ENCODE measurements at regions not wholly inside any gene's neighbourhood (a gene's known extent, or its start where the extent isn't known, plus 50 kb on each side); places are given as distances from the start of the nearest gene placed in this dataset.

DNA sequence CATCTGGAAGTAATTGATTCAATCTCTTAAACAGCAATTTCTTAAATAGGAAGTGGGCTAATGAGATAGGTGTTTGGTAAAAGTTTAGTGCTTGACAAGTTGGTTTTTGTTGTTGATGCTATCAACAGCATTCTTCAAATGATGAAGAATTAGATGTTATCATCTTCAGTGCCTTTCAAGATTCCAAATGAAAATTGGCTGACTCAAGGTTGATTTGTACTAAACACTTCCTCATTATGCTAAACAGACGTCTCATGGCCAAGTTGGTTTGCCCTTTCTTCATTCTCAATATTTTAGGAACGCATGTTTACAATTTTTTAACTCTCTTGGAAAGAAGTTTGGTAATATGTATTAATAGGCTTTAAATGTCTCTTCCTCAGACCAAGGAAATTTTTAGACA lies 86.0 kb downstream of the MID1IP1 start:
- DNase-seq (ENCODE audit: low read depth, low spot score): no peak

DNA sequence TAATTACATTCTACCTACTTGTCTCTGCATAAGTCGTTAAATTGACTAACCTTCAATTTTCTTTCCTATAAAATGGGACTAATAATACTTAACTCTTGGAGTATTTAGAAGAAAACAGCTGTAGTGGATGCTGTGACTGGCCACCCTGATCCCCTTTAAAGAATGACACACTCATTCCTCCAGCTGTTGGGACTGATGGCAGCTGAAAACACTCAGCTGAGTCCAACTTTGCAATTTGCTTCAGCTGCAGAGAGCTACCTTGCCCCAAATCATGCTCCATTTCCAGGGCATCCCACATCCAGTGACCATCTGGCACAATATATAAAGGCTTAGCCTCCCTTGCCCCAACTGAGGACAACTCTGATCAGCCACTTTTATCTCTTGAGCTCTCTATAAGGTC lies 89.1 kb downstream of the MID1IP1 start:
- DNase-seq (ENCODE audit: low read depth, low spot score): no peak

DNA sequence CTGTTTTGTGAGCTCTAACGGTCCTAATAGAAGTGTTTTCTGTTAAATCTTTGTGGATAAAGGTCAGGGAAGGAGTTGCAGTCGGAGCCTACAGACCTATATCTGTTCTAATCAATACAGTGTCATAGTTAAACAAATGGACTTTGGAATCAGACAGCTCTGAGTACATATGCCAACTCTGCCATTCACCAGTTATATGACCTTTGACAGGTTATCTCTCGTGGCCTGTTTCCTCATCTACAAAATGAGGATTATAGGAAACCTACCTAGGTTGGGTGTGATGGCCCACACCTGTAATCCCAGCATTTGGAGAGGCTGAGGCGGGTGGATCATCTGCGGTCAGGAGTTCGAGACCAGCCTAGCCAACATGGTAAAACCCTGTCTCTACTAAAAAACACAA lies 89.7 kb downstream of the MID1IP1 start:
- DNase-seq (ENCODE audit: low read depth, low spot score): no peak

DNA sequence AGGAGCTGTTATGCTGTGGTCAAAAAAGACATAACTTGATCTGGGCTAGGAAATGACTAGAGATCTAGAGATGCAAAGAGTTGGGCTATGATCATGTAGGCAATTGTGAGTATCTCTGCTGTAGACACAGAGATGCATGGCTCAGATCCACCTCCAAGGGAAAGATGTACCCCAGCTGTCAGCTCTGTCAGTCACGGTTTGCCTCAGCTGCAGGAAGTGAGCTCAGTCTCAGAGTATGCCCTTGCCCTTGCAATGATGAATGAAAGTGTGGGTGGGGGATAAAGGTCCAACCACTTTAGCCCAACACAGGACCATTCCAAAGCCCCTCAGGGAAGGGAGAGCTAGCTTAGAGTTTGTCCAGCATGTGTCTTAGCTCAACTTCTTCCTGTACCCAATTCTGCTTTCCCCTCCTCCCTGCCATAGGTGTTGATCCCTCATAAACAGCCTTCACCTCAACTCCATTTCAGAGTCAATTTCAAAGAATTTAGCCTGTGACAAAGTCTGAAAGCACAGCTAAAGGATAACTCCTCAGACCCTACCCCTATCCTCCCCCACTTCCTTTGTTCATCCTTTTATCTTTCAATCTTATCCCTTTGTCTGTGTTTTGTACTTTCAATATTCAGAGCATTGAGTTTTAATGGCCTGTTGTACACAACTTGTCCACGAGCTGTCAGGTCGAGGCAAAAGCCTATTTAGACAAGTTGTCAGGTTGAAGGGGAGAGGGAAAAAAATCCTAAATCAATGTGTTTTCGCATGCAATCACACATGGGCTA lies 90.6 kb downstream of the MID1IP1 start:
- DNase-seq (ENCODE audit: low read depth, low spot score): no peak

- DNase-seq (ENCODE audit: low read depth, low spot score): no peak
Measured at GRCh38 chrX:38893441-38893840, 92.2 kb downstream of the MID1IP1 start.

DNA sequence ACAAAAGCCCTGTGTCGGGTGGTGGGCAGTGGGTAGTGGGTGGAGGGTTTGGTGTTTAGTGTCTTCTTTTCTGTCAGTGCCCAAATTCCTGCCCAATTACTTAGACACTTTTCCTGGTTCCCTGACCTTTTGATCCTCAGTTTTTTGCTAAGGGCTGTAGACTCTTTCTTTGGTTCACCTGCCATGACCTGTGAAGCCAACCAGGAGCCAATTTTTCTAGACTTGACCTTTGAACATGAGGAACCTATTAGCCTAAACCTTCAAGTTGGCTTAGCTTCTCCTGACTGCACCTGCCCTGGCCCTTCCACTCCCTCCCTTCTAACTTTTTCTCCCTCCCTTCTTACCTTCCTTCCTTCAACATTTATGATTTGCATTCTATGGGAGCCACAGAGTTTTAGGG lies 94.5 kb downstream of the MID1IP1 start:
- no peak for DNase-seq (ENCODE audit: low read depth, low spot score)

GRCh38 chrX:38896724-38897298 lies 95.6 kb downstream of the MID1IP1 start:
- DNase-seq (ENCODE audit: low read depth, low spot score): no peak

- DNase-seq (ENCODE audit: low read depth, low spot score): no peak
Measured at GRCh38 chrX:38898261-38898660, 97.0 kb downstream of the MID1IP1 start.

DNA sequence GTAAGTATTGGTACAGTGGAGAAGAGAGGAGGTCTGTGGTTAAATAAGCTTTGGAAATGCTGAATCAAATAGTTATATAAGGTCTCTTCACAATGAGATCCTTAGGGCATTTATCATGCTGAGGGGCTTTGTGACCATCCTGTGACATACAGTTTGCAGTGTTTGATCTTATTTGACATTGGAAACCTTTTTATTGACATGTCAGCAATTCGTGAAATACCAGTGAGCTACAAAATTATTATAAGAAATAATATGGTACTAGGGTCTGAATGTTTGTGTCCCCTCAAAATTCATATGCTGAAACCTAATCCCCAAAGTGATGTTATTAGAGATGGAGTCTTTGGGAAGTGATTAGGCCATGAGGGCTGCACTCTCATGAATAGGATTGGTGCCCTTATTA lies 98.4 kb downstream of the MID1IP1 start:
- DNase-seq (ENCODE audit: low read depth, low spot score): no peak

GRCh38 chrX:38900719-38901118 lies 99.5 kb downstream of the MID1IP1 start:
- DNase-seq (ENCODE audit: low read depth, low spot score): no peak

- no peak for DNase-seq (ENCODE audit: low read depth, low spot score)
Measured at GRCh38 chrX:38902972-38903492, 101.8 kb downstream of the MID1IP1 start.

DNA sequence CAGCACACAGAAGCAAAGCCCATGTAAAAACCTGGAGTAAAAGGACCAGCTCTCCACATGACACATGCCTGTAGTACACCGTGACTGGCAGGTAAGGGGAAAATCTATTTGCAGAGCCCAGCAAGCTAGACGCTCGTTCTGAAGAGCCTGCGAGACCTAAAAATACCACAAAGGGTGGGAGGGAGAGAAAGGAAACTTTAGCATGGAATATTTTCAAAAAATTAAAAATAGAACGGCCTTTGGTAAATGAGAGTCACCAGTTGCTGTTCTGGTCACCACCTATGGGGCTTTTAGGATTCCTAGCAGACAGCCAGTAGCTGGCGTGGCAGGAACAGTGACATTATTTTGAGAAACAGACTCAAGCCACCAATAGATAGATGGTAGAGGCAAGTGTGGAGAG lies 115.5 kb downstream of the MID1IP1 start:
- DNase-seq (ENCODE audit: low read depth, low spot score): no peak

DNA sequence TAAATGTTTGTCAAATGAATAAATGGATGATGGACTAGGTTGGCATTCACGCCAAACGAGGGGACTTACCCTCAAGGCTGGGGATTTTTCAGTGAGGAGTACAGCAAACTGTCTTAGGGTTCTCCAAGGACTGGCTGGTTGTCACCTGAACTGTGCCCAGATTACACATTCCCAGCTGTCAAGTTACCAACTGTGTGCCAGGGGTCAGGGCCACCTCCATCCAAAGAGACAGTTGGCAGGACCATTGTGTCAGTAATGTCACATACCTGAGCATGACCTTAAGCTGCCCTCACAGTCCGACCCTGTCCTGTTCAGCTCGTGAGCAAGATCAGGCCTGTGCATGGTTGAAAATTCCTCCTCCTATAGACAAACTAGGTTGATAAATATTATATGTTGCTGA lies 116.7 kb downstream of the MID1IP1 start:
- DNase-seq (ENCODE audit: low read depth, low spot score): no peak

DNA sequence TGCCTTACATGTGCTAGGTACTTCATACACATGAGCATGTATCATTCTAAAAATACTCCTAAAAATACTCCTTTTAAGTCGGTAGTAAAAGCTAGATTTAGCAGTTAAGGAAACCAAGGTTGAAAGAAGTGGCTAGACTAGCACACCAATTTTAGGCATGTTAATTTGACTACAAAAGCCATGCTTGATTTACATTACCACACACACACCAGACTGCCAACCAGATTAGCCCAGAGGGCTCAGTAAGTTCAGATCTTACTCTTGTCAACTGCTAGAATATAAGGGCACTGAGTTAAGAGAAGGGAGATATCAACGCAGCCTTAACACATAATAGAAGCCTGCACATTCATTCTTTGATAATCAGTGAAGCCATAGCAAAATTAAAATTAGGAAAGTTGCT lies 117.9 kb downstream of the MID1IP1 start:
- DNase-seq (ENCODE audit: low read depth, low spot score): no peak

DNA sequence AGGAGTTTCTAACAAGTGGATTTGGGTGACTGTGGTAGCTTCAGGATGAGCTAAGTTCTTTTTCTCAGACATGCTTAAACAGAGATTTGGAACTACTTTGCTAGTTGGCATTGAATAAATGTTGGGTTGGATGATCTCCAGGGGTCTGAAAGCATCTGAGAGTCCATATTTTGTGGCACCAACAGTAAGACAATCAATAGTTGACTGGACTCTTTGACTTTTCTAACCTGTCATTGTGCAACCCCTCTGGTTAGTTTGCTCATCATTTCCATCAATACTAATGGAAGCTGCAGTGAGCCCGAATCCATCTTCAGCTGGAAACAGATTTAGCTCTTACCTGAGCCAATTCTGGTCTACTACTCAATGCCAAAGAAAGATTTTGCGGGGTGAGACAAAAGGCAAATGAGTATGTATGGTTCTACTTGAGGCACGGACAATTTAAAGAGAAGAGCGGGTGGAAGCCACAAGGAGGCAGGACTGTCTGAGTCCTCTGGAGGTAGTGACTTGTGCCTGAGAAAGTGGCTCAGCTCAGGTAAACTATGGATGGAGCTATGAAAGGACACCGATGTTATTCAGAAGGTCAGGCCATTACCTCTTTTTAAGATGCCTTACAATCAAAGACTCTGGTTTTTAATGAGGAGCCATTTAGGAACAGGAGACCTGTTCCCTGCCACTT lies 118.7 kb downstream of the MID1IP1 start:
- DNase-seq (ENCODE audit: low read depth, low spot score): no peak

DNA sequence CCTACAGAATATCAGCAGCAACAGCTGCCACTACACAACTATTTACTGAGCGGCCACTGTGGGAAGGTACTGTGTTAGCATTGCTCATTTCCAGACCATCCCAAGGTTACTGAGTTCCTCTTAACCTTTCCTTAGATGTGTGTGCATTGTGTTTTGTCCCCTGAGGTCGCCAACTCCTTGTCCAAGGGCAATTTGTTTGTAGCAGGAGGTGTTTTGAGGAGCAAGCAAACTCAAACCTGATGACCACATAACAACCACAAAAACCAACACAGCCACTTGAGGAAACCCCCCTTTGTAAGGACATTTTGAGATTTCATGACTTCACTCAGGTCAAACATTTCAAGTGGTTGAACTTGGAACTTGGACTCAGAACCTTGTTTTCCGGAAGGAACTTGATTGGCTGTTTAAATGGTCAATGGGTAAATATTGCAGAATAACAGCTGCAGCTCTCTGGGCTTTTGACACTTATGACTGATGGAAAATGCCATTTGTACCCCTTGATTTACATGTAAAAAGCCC lies 122.3 kb downstream of the MID1IP1 start:
- DNase-seq (ENCODE audit: low read depth, low spot score): no peak

GRCh38 chrX:38927592-38927991 lies 126.3 kb downstream of the MID1IP1 start:
- no peak for DNase-seq (ENCODE audit: low read depth, low spot score)

DNA sequence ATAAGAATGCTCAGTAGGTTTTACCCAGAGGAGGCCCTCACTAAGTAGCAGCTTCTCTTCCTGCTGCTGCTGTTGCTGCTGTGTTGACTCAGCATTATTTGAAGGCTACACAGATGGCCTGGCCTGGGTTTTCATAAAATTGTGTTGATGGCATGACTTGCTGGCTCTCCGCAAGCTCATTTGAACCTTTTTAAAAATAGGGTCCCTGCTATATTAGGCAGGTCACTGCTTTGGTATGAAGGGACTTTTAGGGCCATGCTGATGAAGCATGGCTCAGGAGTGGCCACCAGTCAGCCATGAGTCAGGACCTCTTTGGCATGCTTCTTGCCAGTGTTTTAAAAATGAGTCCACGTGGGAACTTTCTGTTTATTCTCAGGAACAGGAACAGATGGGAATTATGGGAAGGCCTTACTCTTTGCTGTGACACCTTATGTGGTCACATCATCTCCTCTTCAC lies 128.7 kb downstream of the MID1IP1 start:
- DNase-seq (ENCODE audit: low read depth, low spot score): no peak

DNA sequence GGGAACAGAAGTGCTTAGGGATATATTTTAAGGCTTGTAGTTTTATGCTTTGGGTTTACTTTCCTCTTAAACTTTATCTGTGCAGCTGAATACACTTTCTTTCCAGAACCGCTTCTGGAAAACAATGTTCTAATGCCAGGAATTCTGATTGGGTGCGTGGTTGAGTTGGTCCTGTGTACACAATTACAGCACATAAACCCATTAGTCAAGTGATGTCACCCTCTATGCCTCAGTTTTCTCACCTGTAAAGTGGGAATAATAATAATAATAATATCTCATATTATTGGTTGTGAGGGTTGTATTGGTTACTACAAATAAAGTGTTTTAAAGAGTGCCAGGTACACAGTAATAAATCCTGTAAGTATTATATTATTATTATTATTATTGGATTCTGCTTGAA lies 129.2 kb downstream of the MID1IP1 start:
- no peak for DNase-seq (ENCODE audit: low read depth, low spot score)

GRCh38 chrX:38935561-38935960 lies 134.3 kb downstream of the MID1IP1 start:
- no peak for DNase-seq (ENCODE audit: low read depth, low spot score)

DNA sequence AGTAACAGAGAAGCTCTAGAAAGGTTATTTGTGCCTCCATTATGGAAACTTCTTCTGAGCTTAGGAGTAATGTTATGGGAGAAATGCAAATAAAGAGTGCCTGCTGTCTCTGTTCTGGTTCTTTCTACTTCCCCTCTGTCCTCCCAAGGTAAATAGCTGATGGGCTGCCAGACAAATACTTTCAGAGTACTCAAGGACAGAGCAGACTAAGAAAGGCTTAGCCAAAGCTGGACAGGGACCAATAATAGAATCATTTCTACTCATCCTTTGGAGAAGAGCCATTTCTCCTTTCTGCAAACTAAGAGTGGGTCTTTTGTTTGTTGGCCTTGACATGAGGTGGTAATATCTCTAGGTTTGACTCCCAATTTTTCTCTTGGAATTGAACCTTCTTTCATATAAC lies 136.1 kb downstream of the MID1IP1 start:
- DNase-seq (ENCODE audit: low read depth, low spot score): no peak

- DNase-seq (ENCODE audit: low read depth, low spot score): no peak
Measured at GRCh38 chrX:38937926-38938325, 136.7 kb downstream of the MID1IP1 start.

GRCh38 chrX:38939067-38939466 lies 137.8 kb downstream of the MID1IP1 start:
- no peak for DNase-seq (ENCODE audit: low read depth, low spot score)

Measured in brain pericyte (primary cell).